Fibroblast of villous mesenchyme (primary cell): ENCODE measurements at regions not wholly inside any gene's neighbourhood (a gene's known extent, or its start where the extent isn't known, plus 50 kb on each side); places are given as distances from the start of the nearest gene placed in this dataset.

Source experiments
- DNase-seq: peaks from one replicate; pipeline ENCODE4 v3.0.0-alpha.2; 2010; ENCODE audit warnings: low read depth
- H3K4me3 ChIP-seq: 2 replicates; pipeline ENCODE4 v1.5.1; 2011; ENCODE audit warnings: low read depth, mild to moderate bottlenecking, low read length
- TF ChIP-seq, protein P1 (sequence below): IDR thresholded peaks from 2 replicates; pipeline ENCODE4 v1.5.1; 2012; ENCODE audit warnings: low read depth, mild to moderate bottlenecking, low read length; ENCODE audit not compliant: insufficient read depth

DNA sequence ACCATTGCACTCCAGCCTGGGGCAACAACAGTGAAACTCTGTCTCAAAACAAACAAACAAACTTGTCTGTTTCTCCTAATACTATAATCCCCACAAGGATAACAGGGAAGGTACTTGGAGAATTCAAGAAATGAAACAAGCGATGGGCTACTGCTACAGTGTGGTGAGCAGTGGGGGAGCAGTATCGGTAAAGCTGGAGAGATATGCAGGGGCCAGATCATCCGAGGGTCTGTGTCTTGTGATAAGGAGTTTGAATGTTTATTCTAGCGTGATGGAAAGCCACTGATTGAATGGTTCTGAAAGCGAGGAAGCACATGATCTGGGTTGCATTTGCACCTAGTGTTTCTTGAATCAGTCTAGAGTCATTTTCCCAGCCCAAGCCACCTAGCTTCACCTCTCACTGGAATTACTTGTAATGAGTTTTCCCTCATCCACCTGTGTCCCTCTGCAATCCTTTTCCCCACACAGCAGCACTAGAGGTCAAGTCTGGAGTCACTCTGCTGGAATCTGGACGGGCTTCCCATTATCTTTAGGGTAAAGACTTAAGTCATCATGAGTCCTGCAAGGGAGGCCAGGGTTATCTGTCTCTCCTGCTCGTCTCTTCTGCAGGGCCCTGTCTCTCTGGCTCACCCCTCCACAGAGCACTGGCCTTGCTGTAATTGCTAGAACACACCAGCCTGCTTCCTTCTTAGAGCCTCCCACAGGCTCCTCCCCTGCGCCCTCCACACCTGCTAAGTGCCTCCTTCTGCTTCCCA lies 162.3 kb downstream of the KLF5 start:
- H3K4me3 ChIP-seq = no peak overlapping the region
- DNase-seq = peak; percentile 7
- TF ChIP-seq, protein P1, sequence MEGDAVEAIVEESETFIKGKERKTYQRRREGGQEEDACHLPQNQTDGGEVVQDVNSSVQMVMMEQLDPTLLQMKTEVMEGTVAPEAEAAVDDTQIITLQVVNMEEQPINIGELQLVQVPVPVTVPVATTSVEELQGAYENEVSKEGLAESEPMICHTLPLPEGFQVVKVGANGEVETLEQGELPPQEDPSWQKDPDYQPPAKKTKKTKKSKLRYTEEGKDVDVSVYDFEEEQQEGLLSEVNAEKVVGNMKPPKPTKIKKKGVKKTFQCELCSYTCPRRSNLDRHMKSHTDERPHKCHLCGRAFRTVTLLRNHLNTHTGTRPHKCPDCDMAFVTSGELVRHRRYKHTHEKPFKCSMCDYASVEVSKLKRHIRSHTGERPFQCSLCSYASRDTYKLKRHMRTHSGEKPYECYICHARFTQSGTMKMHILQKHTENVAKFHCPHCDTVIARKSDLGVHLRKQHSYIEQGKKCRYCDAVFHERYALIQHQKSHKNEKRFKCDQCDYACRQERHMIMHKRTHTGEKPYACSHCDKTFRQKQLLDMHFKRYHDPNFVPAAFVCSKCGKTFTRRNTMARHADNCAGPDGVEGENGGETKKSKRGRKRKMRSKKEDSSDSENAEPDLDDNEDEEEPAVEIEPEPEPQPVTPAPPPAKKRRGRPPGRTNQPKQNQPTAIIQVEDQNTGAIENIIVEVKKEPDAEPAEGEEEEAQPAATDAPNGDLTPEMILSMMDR = no peak

DNA sequence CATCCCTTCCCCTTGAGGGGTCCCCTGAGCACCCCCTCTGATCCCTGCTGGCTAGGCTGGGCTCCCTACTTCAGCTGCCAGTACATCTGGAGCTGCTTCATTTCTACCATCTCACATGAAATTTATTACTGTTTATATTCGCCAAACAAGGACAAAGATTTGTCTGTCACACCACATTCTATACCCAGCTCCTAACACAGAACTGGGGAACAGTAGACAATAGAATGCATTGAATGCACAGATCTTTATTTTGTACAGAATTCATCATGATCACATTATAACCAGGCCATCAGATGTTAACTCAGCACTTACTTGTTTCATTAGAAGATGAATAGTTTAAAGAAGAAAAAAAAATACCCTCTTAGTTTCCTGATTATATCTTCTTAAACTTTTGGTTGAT lies 159.4 kb downstream of the KLF5 start:
- DNase-seq = no peak
- TF ChIP-seq, protein P1 = no peak
- H3K4me3 ChIP-seq = no peak overlapping the region

GRCh38 chr13:73216381-73216831 lies 157.6 kb downstream of the KLF5 start:
- DNase-seq = peak; percentile 82
- TF ChIP-seq, protein P1 = no peak
- no peak overlapping the region for H3K4me3 ChIP-seq

GRCh38 chr13:73215823-73216222 lies 157.0 kb downstream of the KLF5 start:
- peak; percentile 30 for DNase-seq
- no peak overlapping the region for H3K4me3 ChIP-seq
- TF ChIP-seq, protein P1 = no peak

DNA sequence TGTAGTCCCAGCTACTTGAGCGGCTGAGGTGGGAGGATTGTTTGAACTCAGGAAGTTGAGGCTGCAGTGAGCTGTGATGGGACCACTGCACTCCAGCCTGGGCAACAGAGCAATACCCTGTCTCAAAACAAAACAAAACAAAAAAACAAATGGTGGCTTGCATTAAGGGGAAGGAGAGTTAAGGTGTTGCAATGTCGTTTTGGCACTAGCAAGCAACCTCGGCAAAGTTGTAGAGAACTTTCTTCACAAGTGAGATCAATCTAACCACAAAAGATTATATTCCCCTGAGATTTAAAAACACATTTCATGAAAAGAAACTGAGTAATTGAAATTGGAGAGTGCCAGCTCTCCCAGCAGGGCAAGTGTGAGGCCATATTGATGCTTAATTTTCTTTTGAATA lies 153.7 kb downstream of the KLF5 start:
- DNase-seq = no peak
- TF ChIP-seq, protein P1 = no peak
- H3K4me3 ChIP-seq = no peak overlapping the region

- TF ChIP-seq, protein P1 = no peak
- DNase-seq = peak; percentile 11
Observed at GRCh38 chr13:73210218-73210883, 151.5 kb downstream of the KLF5 start.

DNA sequence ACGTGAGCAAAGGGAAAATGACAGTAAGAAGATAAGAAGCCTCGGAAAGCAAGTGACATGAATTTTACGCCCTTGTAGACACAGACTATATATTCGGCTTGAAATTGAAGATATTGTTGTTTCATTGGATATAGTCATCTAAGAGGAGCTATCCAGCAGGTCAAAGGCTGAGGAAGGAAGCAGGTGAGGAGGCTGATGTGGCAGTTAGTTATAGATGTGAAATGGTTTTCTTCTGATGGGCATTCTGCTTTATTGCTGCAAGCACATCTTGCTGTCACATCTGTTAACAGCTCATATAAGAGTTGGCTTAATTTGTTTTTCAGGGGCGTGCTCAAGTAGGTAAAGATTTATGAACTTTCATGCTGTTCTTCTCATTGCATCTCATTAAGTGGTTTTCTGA lies 146.1 kb downstream of the KLF5 start:
- no peak overlapping the region for H3K4me3 ChIP-seq
- TF ChIP-seq, protein P1 = no peak
- DNase-seq = no peak

More at GRCh38 chr13:73210218-73210883, 151.5 kb downstream of the KLF5 start:
- H3K4me3 ChIP-seq = no peak overlapping the region
